ENCODE measurements at regions not wholly inside any gene's neighbourhood (a gene's known extent, or its start where the extent isn't known, plus 50 kb on each side); places are given as distances from the start of the nearest gene placed in this dataset.

DNA sequence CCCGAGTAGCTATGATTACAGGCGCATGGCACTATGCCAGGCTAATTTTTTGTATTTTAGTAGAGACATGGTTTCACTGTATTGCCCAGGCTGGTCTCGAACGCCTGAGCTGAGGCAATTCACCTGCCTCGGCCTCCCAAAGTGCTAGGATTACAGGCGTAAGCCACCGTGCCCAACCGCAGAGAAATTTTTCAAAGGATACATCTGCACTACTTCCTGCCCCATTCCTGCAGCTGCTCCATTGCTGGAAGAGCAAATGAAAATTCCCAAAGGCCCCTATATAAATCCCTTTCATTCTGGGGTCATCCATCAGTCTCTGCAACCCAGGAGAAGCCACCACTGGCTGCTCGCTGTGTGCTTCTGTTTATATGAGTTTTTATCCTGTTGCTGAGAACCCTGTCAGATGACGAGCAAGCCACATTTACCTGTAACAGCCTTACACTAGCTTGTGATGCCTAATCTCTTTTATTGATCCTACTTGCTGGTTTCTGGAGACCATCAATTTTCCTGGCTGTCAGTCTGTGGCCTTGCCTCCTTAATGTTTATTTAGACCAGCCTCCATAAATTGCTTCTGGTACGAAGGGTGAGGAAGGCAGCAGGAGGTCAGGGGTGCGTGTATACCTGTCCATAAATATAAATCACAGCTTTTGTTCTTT lies 925.3 kb downstream of the TLE4 start:
- ATAC-seq, result no peak
- H3K27ac ChIP-seq, result no peak overlapping the region

DNA sequence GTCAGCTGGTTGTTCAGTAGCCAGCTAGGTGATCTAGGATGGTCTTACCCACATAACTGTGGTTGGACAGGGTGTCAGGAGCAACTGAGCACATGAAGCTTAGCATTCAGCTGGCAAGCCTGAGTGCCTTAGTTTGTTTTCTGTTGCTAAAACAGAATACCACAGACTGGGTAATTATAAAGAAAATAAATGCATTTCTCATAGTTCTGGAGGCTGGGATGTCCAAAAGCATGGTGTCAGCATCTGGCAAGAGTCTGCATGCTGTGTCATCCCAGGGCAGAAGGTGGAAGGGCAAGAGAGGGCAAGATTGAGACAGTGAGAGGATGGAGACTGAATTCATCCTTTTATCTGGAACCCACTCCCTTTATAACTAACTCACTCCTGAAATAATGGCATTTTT lies 921.5 kb downstream of the TLE4 start:
- Histone ChIP-seq H3K27me3 (no peaks in the 10 kb centered on the region), H3K36me3 (no peaks in the 10 kb centered on the region), H3K4me1 (no peaks in the 10 kb centered on the region), H3K27ac (no peak overlapping the region), H3K9me3 (peaks cover 0 to 5% of the 10 kb centered on the region in 2 donors), H3K4me3 (no peak overlapping the region)
- intact Hi-C loops (cut with DNase I), result no loop called here
- TF ChIP-seq, protein P1, sequence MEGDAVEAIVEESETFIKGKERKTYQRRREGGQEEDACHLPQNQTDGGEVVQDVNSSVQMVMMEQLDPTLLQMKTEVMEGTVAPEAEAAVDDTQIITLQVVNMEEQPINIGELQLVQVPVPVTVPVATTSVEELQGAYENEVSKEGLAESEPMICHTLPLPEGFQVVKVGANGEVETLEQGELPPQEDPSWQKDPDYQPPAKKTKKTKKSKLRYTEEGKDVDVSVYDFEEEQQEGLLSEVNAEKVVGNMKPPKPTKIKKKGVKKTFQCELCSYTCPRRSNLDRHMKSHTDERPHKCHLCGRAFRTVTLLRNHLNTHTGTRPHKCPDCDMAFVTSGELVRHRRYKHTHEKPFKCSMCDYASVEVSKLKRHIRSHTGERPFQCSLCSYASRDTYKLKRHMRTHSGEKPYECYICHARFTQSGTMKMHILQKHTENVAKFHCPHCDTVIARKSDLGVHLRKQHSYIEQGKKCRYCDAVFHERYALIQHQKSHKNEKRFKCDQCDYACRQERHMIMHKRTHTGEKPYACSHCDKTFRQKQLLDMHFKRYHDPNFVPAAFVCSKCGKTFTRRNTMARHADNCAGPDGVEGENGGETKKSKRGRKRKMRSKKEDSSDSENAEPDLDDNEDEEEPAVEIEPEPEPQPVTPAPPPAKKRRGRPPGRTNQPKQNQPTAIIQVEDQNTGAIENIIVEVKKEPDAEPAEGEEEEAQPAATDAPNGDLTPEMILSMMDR (IDR thresholded peaks at IDR 0.05), result no peak
- ATAC-seq, result no peak
- no peak for DNase-seq

More for the DNA sequence above, 925.3 kb downstream of the TLE4 start:
- no peak for DNase-seq
- Histone ChIP-seq H3K4me3 (no peak overlapping the region), H3K4me1 (no peaks in the 10 kb centered on the region), H3K27me3 (no peaks in the 10 kb centered on the region), H3K36me3 (no peaks in the 10 kb centered on the region), H3K9me3 (peaks cover 0 to 10% of the 10 kb centered on the region in 2 donors)
- intact Hi-C loops (cut with DNase I), result no loop called here
- TF ChIP-seq, protein P1 (IDR thresholded peaks at IDR 0.05), result no peak

DNA sequence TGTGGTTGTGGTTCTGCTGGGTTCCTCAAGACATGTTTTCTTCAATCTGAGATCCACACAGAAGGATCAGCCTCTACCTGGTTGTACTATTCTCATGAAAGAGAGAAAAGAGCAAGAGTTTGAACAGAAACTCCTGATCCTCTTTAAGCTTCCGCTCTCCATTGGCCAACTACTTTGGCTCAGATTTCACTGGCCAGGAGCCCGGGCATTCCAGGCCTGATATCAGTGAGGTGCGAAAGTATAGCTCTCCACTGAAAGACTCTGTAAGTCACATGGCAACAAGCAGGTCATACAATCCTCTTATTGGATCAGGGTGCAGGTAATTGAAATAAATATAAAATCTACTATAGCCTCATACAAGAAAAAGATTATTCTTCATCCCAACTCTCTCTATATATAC lies 920.5 kb downstream of the TLE4 start:
- no peak overlapping the region for H3K4me3 ChIP-seq
- H3K36me3 ChIP-seq, result no peaks in the 10 kb centered on the region
- no peaks in the 10 kb centered on the region for H3K27me3 ChIP-seq
- H3K27ac ChIP-seq, result no peak overlapping the region
- TF ChIP-seq, protein P1 (IDR thresholded peaks at IDR 0.05), result no peak
- peaks cover 0 to 2% of the 10 kb centered on the region in 2 donors for H3K9me3 ChIP-seq
- intact Hi-C loops (cut with DNase I), result no loop called here
- no peaks in the 10 kb centered on the region for H3K4me1 ChIP-seq
- DNase-seq, result peak; percentile 20 to 61 (median 46)
- ATAC-seq, result peak; percentile 97

DNA sequence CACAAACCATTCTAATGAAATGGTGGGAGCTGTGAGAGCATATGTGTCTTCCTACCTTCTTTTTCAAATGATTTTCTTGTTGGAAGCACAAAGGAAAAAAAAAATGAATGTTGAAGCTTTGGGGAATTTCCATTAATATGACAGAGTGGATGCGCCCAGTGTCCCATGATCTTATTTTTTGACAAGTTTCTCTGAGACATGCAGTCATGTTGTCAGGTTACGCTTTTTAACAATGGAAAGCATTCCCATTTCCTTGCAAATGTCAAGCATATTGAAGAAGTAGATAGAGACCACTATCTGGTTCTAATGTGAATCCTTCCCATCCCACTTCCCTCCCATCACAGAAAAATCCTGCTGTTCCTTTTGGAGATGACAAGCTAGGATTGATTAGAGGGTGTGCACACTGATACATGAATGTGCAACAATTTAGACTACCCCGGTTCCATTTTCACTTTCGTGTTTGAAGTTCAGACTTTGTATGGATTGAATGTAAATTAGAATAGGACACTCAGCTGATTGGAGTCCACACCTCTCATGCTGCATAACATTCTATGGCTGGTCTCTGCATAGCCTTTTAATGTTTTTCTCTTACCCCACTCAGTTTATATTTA lies 919.4 kb downstream of the TLE4 start:
- Histone ChIP-seq H3K27me3 (no peaks in the 10 kb centered on the region), H3K9me3 (peaks cover 0 to 2% of the 10 kb centered on the region in 2 donors), H3K4me1 (no peaks in the 10 kb centered on the region), H3K4me3 (no peak overlapping the region), H3K27ac (no peak overlapping the region), H3K36me3 (no peaks in the 10 kb centered on the region)
- ATAC-seq (no peak), DNase-seq (no peak)
- TF ChIP-seq, protein P1 (IDR thresholded peaks at IDR 0.05), result no peak
- intact Hi-C loops (cut with DNase I), result no loop called here

DNA sequence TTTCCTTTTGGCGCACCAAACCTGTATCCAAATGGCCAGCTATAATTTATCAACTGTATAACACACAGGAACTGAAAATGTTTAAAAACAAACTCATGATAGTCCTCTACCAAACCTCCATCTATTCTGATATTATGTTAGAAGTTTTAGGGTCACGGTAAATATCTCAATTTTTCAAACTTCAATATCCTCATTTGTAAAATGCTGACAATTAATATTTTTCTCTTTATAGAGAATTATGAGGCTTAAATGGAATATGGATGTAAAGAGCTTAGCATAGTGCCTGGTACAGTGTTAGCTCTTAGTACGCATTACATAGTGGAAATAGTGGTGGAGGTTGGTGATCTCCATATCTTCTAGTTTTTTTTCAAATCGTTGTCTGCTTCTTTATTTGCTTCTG lies 917.6 kb downstream of the TLE4 start:
- TF ChIP-seq, protein P1 (IDR thresholded peaks at IDR 0.05), result no peak
- no peak for DNase-seq
- intact Hi-C loops (cut with DNase I), result no loop called here

More for the DNA sequence above, 917.6 kb downstream of the TLE4 start:
- Histone ChIP-seq H3K36me3 (no peaks in the 10 kb centered on the region), H3K9me3 (peaks cover 0 to under 1% of the 10 kb centered on the region in 2 donors), H3K27ac (no peak overlapping the region), H3K27me3 (no peaks in the 10 kb centered on the region), H3K4me1 (no peaks in the 10 kb centered on the region), H3K4me3 (no peak overlapping the region)
- ATAC-seq, result no peak

Data from left lung (tissue), 4 donors.